Progenitor cell of endocrine pancreas (in vitro differentiated cells): ENCODE measurements at regions not wholly inside any gene's neighbourhood (a gene's known extent, or its start where the extent isn't known, plus 50 kb on each side); places are given as distances from the start of the nearest gene placed in this dataset.

Source experiments
- DNase-seq: peaks from one replicate; pipeline ENCODE4 v3.0.0; 2021; ENCODE audit warnings: low spot score; ENCODE audit not compliant: unreplicated experiment
- H3K27ac Mint-ChIP-seq: 2 replicates; pipeline ENCODE4 v1.8.0; 2021; ENCODE audit warnings: mild to moderate bottlenecking, moderate library complexity, mixed read lengths
- H3K27me3 Mint-ChIP-seq: 2 replicates; pipeline ENCODE4 v1.8.0; 2021; ENCODE audit warnings: mixed read lengths
- H3K36me3 Mint-ChIP-seq: 2 replicates; pipeline ENCODE4 v1.8.0; 2022; ENCODE audit warnings: mixed read lengths; ENCODE audit not compliant: insufficient read depth
- H3K4me1 Mint-ChIP-seq: 2 replicates; pipeline ENCODE4 v1.8.0; 2021; ENCODE audit warnings: low read depth, mixed read lengths
- H3K4me3 Mint-ChIP-seq: 2 replicates; pipeline ENCODE4 v1.8.0; 2021; ENCODE audit warnings: low read depth, mild to moderate bottlenecking, moderate library complexity, mixed read lengths
- H3K9me3 Mint-ChIP-seq: 2 replicates; pipeline ENCODE4 v1.8.0; 2021; ENCODE audit warnings: low read depth, mixed read lengths
- CTCF ChIP-seq: fragments of 200-600 bp; sonication (generic); IDR thresholded peaks from one replicate; pipeline ENCODE4 v1.5.0; 2021; ENCODE audit warnings: antibody characterized with exemption, mild to moderate bottlenecking; ENCODE audit not compliant: unreplicated experiment

- DNase-seq, result no peak
- H3K27me3 Mint-ChIP-seq, result no peaks in the 10 kb centered on the region
- H3K4me3 Mint-ChIP-seq, result no peak overlapping the region
- TF ChIP-seq CTCF, result no peak
- no peaks in the 10 kb centered on the region for H3K36me3 Mint-ChIP-seq
- no peaks in the 10 kb centered on the region for H3K4me1 Mint-ChIP-seq
- H3K27ac Mint-ChIP-seq, result no peak overlapping the region
- no peaks in the 10 kb centered on the region for H3K9me3 Mint-ChIP-seq
Observed at GRCh38 chr5:106880656-106881055, 790.1 kb downstream of the EFNA5 start.

GRCh38 chr5:106877881-106878280, 792.9 kb downstream of the EFNA5 start:
- H3K4me3 Mint-ChIP-seq, result no peak overlapping the region
- H3K27me3 Mint-ChIP-seq, result no peaks in the 10 kb centered on the region
- H3K9me3 Mint-ChIP-seq, result no peaks in the 10 kb centered on the region
- no peak for DNase-seq
- no peak overlapping the region for H3K27ac Mint-ChIP-seq
- H3K4me1 Mint-ChIP-seq, result no peaks in the 10 kb centered on the region
- no peak for TF ChIP-seq CTCF
- H3K36me3 Mint-ChIP-seq, result no peaks in the 10 kb centered on the region

GRCh38 chr5:106876665-106877194, 794.0 kb downstream of the EFNA5 start:
- no peaks in the 10 kb centered on the region for H3K36me3 Mint-ChIP-seq
- no peak for DNase-seq
- H3K4me3 Mint-ChIP-seq, result no peak overlapping the region
- no peaks in the 10 kb centered on the region for H3K4me1 Mint-ChIP-seq
- H3K9me3 Mint-ChIP-seq, result no peaks in the 10 kb centered on the region
- no peaks in the 10 kb centered on the region for H3K27me3 Mint-ChIP-seq
- no peak overlapping the region for H3K27ac Mint-ChIP-seq
- no peak for TF ChIP-seq CTCF

- no peak for TF ChIP-seq CTCF
- no peaks in the 10 kb centered on the region for H3K27me3 Mint-ChIP-seq
- no peak for DNase-seq
- no peak overlapping the region for H3K4me3 Mint-ChIP-seq
- H3K4me1 Mint-ChIP-seq, result no peaks in the 10 kb centered on the region
- H3K9me3 Mint-ChIP-seq, result no peaks in the 10 kb centered on the region
- no peaks in the 10 kb centered on the region for H3K36me3 Mint-ChIP-seq
- H3K27ac Mint-ChIP-seq, result no peak overlapping the region
Observed at GRCh38 chr5:106876298-106876622, 794.5 kb downstream of the EFNA5 start.

GRCh38 chr5:106875591-106876297, 795.0 kb downstream of the EFNA5 start:
- Mint-ChIP-seq H3K27ac (no peak overlapping the region), H3K9me3 (no peaks in the 10 kb centered on the region), H3K36me3 (no peaks in the 10 kb centered on the region), H3K27me3 (no peaks in the 10 kb centered on the region), H3K4me1 (no peaks in the 10 kb centered on the region), H3K4me3 (no peak overlapping the region)
- TF ChIP-seq CTCF, result peak; percentile 11
- DNase-seq, result no peak
